ENCODE measurements at regions not wholly inside any gene's neighbourhood (a gene's known extent, or its start where the extent isn't known, plus 50 kb on each side); places are given as distances from the start of the nearest gene placed in this dataset.

GRCh38 chr3:94269763-94270162 lies 206.9 kb downstream of the NSUN3 start:
- Histone ChIP-seq H3K36me3 (ENCODE audit: control insufficient read depth in 1 of 2, insufficient read depth in 2 of 2, low read length in 2 of 2) (no peaks in the 10 kb centered on the region), H3K4me3 (replicated peaks in 1 of 2; ENCODE audit: low read depth in 1 of 2, low read length in 2 of 2) (no peak overlapping the region), H3K79me2 (ENCODE audit: insufficient read depth, low read length) (no peaks in the 10 kb centered on the region), H4K20me1 (ENCODE audit: insufficient read depth) (no peaks in the 10 kb centered on the region), H3K27ac (ENCODE audit: low read depth, low read length) (no peak overlapping the region), H3K9me2 (ENCODE audit: insufficient read depth) (no peaks in the 10 kb centered on the region), H3K4me1 (ENCODE audit: control insufficient read depth in 1 of 2, insufficient read depth in 2 of 2, low read length in 2 of 2) (no peaks in the 10 kb centered on the region), H3K9ac (ENCODE audit: low read length) (no peak overlapping the region), H3K27me3 (ENCODE audit: insufficient read depth, low read length) (no peaks in the 10 kb centered on the region), H3K9me3 (ENCODE audit: control insufficient read depth in 1 of 2, insufficient read depth in 1 of 2, low read depth in 1 of 2, low read length in 2 of 2) (no peaks in the 10 kb centered on the region), H3K4me2 (ENCODE audit: low read length) (no peak overlapping the region), H2AFZ (ENCODE audit: low read depth, low read length, poor library complexity, severe bottlenecking) (no peak overlapping the region)
- TF ChIP-seq CEBPB (IDR thresholded peaks at IDR 0.05; ENCODE audit: low read depth), result no peak
- no peak for TF ChIP-seq JUND (IDR thresholded peaks at IDR 0.05)
- TF ChIP-seq ZBTB33 (IDR thresholded peaks at IDR 0.05; ENCODE audit: extremely low read depth, insufficient replicate concordance, low read length), result no peak
- no peak for TF ChIP-seq POLR2A (IDR thresholded peaks at IDR 0.05; ENCODE audit: borderline replicate concordance, extremely low read depth, insufficient read depth, insufficient read length)
- TF ChIP-seq ZNF274 (IDR thresholded peaks at IDR 0.05; ENCODE audit: low read depth, low read length), result no peak
- TF ChIP-seq REST (IDR thresholded peaks at IDR 0.05; ENCODE audit: low read depth), result no peak
- TF ChIP-seq EGR1 (IDR thresholded peaks at IDR 0.05; ENCODE audit: low read depth), result no peak
- TF ChIP-seq FOSL1 (IDR thresholded peaks at IDR 0.05; ENCODE audit: low read depth), result no peak
- no peak for TF ChIP-seq SP1 (IDR thresholded peaks at IDR 0.05; ENCODE audit: low read depth)
- TF ChIP-seq EZH2 (IDR thresholded peaks at IDR 0.05), result no peak
- TF ChIP-seq YY1 (IDR thresholded peaks at IDR 0.05; ENCODE audit: extremely low read depth, insufficient replicate concordance, low read depth, low read length), result no peak
- no peak for TF ChIP-seq EZH2phosphoT487 (IDR thresholded peaks at IDR 0.05; ENCODE audit: borderline replicate concordance)
- no peak for TF ChIP-seq MAX (IDR thresholded peaks at IDR 0.05)
- TF ChIP-seq CBX3 (IDR thresholded peaks at IDR 0.05; ENCODE audit: low read depth), result no peak
- no peak for TF ChIP-seq POLR2AphosphoS5 (IDR thresholded peaks at IDR 0.05; ENCODE audit: low read depth, low read length)
- no peak for TF ChIP-seq ATF3 (IDR thresholded peaks at IDR 0.05)
- no peak for TF ChIP-seq CTCF (IDR thresholded peaks at IDR 0.05 in 2 of 3, conservative IDR thresholded peaks at IDR 0.05 in 1 of 3; ENCODE audit: borderline replicate concordance in 1 of 3, insufficient read depth in 1 of 3, low read depth in 2 of 3, low read length in 2 of 3)
- TF ChIP-seq ELF1 (IDR thresholded peaks at IDR 0.05; ENCODE audit: borderline replicate concordance, low read depth), result no peak
- TF ChIP-seq SRF (IDR thresholded peaks at IDR 0.05; ENCODE audit: low read depth), result no peak
- TF ChIP-seq RAD21 (IDR thresholded peaks at IDR 0.05; ENCODE audit: low read depth), result no peak
- intact Hi-C loops (cut with micrococcal nuclease), result no loop called here
- RAD21 ChIA-PET (ENCODE audit: low non-redundant PET in 1 of 2, low total read pairs in 2 of 2, uncharacterized antibody in 2 of 2, unreplicated experiment in 2 of 2), result no interaction called here
- ATAC-seq (no peak), DNase-seq (ENCODE audit: low read depth, low spot score) (no peak)
- CTCF ChIA-PET, result no interaction called here
- POLR2A ChIA-PET, result no interaction called here
- no TSS peak for BruUV-seq (replicated peaks)
